Chondrocyte (in vitro differentiated cells): ENCODE measurements at regions not wholly inside any gene's neighbourhood (a gene's known extent, or its start where the extent isn't known, plus 50 kb on each side); places are given as distances from the start of the nearest gene placed in this dataset.
A peak's percentile ranks its signal among the peaks of the same experiment; 100 is the strongest.

Source experiments
- DNase-seq: peaks from one replicate; pipeline ENCODE4 v3.0.0; 2021; ENCODE audit warnings: mixed read lengths, low spot score
- H3K27ac Mint-ChIP-seq: one replicate; pipeline ENCODE4 v1.8.0; 2021; ENCODE audit warnings: mild to moderate bottlenecking, moderate library complexity, mixed read lengths; ENCODE audit not compliant: unreplicated experiment
- H3K27me3 Mint-ChIP-seq: 2 replicates; pipeline ENCODE4 v1.8.0; 2021; ENCODE audit warnings: low read depth, mixed read lengths
- H3K36me3 Mint-ChIP-seq: 2 replicates; pipeline ENCODE4 v1.8.0; 2021; ENCODE audit warnings: low read depth, mixed read lengths
- H3K4me1 Mint-ChIP-seq: 2 replicates; pipeline ENCODE4 v1.8.0; 2021; ENCODE audit warnings: low read depth, mild to moderate bottlenecking, mixed read lengths
- H3K4me3 Mint-ChIP-seq: one replicate; pipeline ENCODE4 v1.8.0; 2021; ENCODE audit warnings: mild to moderate bottlenecking, moderate library complexity, mixed read lengths; ENCODE audit not compliant: unreplicated experiment
- H3K9me3 Mint-ChIP-seq: 2 replicates; pipeline ENCODE4 v1.8.0; 2021; ENCODE audit warnings: low read depth, mixed read lengths
- CTCF ChIP-seq: fragments of 200-600 bp; sonication (generic); IDR thresholded peaks from 2 replicates; pipeline ENCODE4 v1.5.0; 2021; ENCODE audit warnings: antibody characterized with exemption, mild to moderate bottlenecking, moderate library complexity

- Mint-ChIP-seq H3K4me3 (no peak overlapping the region), H3K27me3 (no peaks in the 10 kb centered on the region), H3K4me1 (peaks cover under 1% of the 10 kb centered on the region), H3K27ac (no peak overlapping the region), H3K9me3 (no peaks in the 10 kb centered on the region), H3K36me3 (no peaks in the 10 kb centered on the region)
- TF ChIP-seq CTCF: no peak
- no peak for DNase-seq
Observed at GRCh38 chr2:136381722-136382633, 264.0 kb upstream of the CXCR4 start.

GRCh38 chr2:136381245-136381644, 263.3 kb upstream of the CXCR4 start:
- no peaks in the 10 kb centered on the region for H3K27me3 Mint-ChIP-seq
- H3K9me3 Mint-ChIP-seq: no peaks in the 10 kb centered on the region

GRCh38 chr2:136378712-136379595, 261.0 kb upstream of the CXCR4 start:
- Mint-ChIP-seq H3K36me3 (no peaks in the 10 kb centered on the region), H3K4me3 (no peak overlapping the region), H3K27me3 (no peaks in the 10 kb centered on the region), H3K4me1 (peaks cover 4% of the 10 kb centered on the region), H3K9me3 (no peaks in the 10 kb centered on the region), H3K27ac (no peak overlapping the region)
- no peak for DNase-seq
- TF ChIP-seq CTCF: peak; percentile 75

More at GRCh38 chr2:136381245-136381644, 263.3 kb upstream of the CXCR4 start:
- H3K27ac Mint-ChIP-seq: no peak overlapping the region
- no peak for TF ChIP-seq CTCF
- no peaks in the 10 kb centered on the region for H3K36me3 Mint-ChIP-seq
- no peak overlapping the region for H3K4me3 Mint-ChIP-seq
- no peak for DNase-seq
- peaks cover 4% of the 10 kb centered on the region for H3K4me1 Mint-ChIP-seq

- Mint-ChIP-seq H3K27me3 (no peaks in the 10 kb centered on the region), H3K4me1 (peaks cover 4% of the 10 kb centered on the region), H3K9me3 (no peaks in the 10 kb centered on the region), H3K4me3 (no peak overlapping the region), H3K36me3 (no peaks in the 10 kb centered on the region), H3K27ac (no peak overlapping the region)
- TF ChIP-seq CTCF: no peak
- DNase-seq: no peak
Observed at GRCh38 chr2:136377423-136378382, 259.8 kb upstream of the CXCR4 start.
